Pancreas (tissue), 10 donors: ENCODE measurements at regions not wholly inside any gene's neighbourhood (a gene's known extent, or its start where the extent isn't known, plus 50 kb on each side); places are given as distances from the start of the nearest gene placed in this dataset.

Experiments
- ATAC-seq, 4 donors: fragments of 200-7000 bp; cut with Tn5 transposase; one replicate each; pipeline versions ENCODE4 v1.8.0 to v1.9.1; 2020; ENCODE audit warnings: mild to moderate bottlenecking in 4 of 4, moderate library complexity in 4 of 4
- DNase-seq, 6 donors: peaks; one replicate each; pipeline ENCODE4 v3.0.0-alpha.2; 2020
- FAIRE-seq: peaks from 2 replicates; lab custom pipeline; 2012; peaks lifted over from hg19 to GRCh38; lab: Jason Lieb, UNC
- H3K27ac ChIP-seq, 4 donors: fragments of 200-600 bp; sonication (generic); 1 replicate in 3 of 4; 2 replicates in 1 of 4; pipeline versions ENCODE4 v1.5.0 to v1.8.0; 2020
- H3K27me3 ChIP-seq, 4 donors: fragments of 200-600 bp; one replicate each; pipeline ENCODE4 v1.8.0; 2021
- H3K36me3 ChIP-seq, 3 donors: fragments of 200-600 bp; sonication (generic) in 1 of 3; one replicate each; pipeline versions ENCODE4 v1.5.0 to v1.8.0; 2020 to 2021
- H3K4me1 ChIP-seq, 3 donors: fragments of 200-600 bp; one replicate each; pipeline ENCODE4 v1.8.0; 2021
- H3K4me3 ChIP-seq, 4 donors: fragments of 200-600 bp; sonication (generic) in 2 of 4; one replicate each; pipeline versions ENCODE4 v1.5.0 to v1.8.0; 2020 to 2021
- H3K9me3 ChIP-seq, 4 donors: fragments of 200-600 bp; one replicate each; pipeline ENCODE4 v1.8.0; 2021
- CTCF ChIP-seq, 4 donors: fragments of 200-600 bp; sonication (generic) in 3 of 4; IDR thresholded peaks; one replicate each; pipeline versions ENCODE4 v1.5.0 to v1.8.0; 2021; ENCODE audit warnings: antibody characterized with exemption in 4 of 4
- WGBS, 2 donors: extraction: QIAGEN DNeasy Blood & Tissue Kit; methylation state at CpG; one replicate each; pipeline ENCODE4 v1.1.7; 2013; 5-methylcytosine and 5-hydroxymethylcytosine counted together
- intact Hi-C, 3 donors: fragments of 100-400 bp; cut with DNase I; formaldehyde crosslinking; loops; one replicate each; pipeline versions ENCODE4 v1.11.1 to v1.14.2; 2022
- donor health status: healthy with polysubstance abuse.
- donor health status: DM: no; HTN: no; CAD: no; lungs with moderate emphysema.
- donor health status: DM: no; HTN: no; CAD: no.
- donor health status: control.
- donor health status: control.
- donor health status: Bipolar disorder and iron deficiency.
- donor health status: DM: yes; HTN: yes; CAD: no.
- donor health status: DM: no; HTN: no; CAD: no.
- donor health status: DM: no; HTN: no; CAD: no.
- donor health status: DM: yes; HTN: yes; CAD: no.

- H3K4me3 ChIP-seq: no peak overlapping the region
- no peak overlapping the region for H3K27ac ChIP-seq
- no peak for TF ChIP-seq CTCF (IDR thresholded peaks at IDR 0.05)
- ATAC-seq: no peak
- intact Hi-C loops: no loop called here
- FAIRE-seq: no peak
- H3K4me1 ChIP-seq: no peaks in the 10 kb centered on the region
- DNase-seq: no peak
- H3K36me3 ChIP-seq: no peaks in the 10 kb centered on the region
- no peaks in the 10 kb centered on the region for H3K9me3 ChIP-seq
- H3K27me3 ChIP-seq: no peaks in the 10 kb centered on the region
- WGBS, 2 donors: 25 to 35% methylated on average over 2 of the region's 2 CpGs
Observed at GRCh38 chr6:23212398-23212797, 643.0 kb downstream of the HDGFL1 start.

GRCh38 chr6:23213193-23213592, 643.8 kb downstream of the HDGFL1 start:
- Histone ChIP-seq H3K27ac (no peak overlapping the region), H3K4me3 (no peak overlapping the region), H3K9me3 (no peaks in the 10 kb centered on the region), H3K36me3 (no peaks in the 10 kb centered on the region), H3K27me3 (no peaks in the 10 kb centered on the region), H3K4me1 (no peaks in the 10 kb centered on the region)
- WGBS, 2 donors: 50 to 51% methylated on average over 1 of the region's 1 CpG
- ATAC-seq (no peak), DNase-seq (no peak), FAIRE-seq (no peak)
- no peak for TF ChIP-seq CTCF (IDR thresholded peaks at IDR 0.05)
- intact Hi-C loops: no loop called here

- Histone ChIP-seq H3K4me3 (no peak overlapping the region), H3K4me1 (no peaks in the 10 kb centered on the region), H3K36me3 (no peaks in the 10 kb centered on the region), H3K27ac (no peak overlapping the region), H3K27me3 (no peaks in the 10 kb centered on the region), H3K9me3 (no peaks in the 10 kb centered on the region)
- intact Hi-C loops: no loop called here
- FAIRE-seq: no peak
- DNase-seq: no peak
- TF ChIP-seq CTCF (IDR thresholded peaks at IDR 0.05): no peak
- ATAC-seq: no peak
Observed at GRCh38 chr6:23213651-23214050, 644.3 kb downstream of the HDGFL1 start.

GRCh38 chr6:23218751-23219150, 649.4 kb downstream of the HDGFL1 start:
- Histone ChIP-seq H3K4me1 (no peaks in the 10 kb centered on the region), H3K4me3 (no peak overlapping the region), H3K9me3 (no peaks in the 10 kb centered on the region), H3K36me3 (no peaks in the 10 kb centered on the region), H3K27ac (no peak overlapping the region), H3K27me3 (no peaks in the 10 kb centered on the region)
- intact Hi-C loops: no loop called here
- DNase-seq: no peak
- 5% methylated on average over 1 of the region's 1 CpG for WGBS, 2 donors
- no peak for FAIRE-seq
- no peak for TF ChIP-seq CTCF (IDR thresholded peaks at IDR 0.05)
- no peak for ATAC-seq

- ATAC-seq (no peak), FAIRE-seq (no peak), DNase-seq (no peak)
- no peak overlapping the region for H3K27ac ChIP-seq
- no peaks in the 10 kb centered on the region for H3K36me3 ChIP-seq
- TF ChIP-seq CTCF (IDR thresholded peaks at IDR 0.05): no peak
- no peaks in the 10 kb centered on the region for H3K4me1 ChIP-seq
- 2 to 37% methylated on average over 1 of the region's 1 CpG for WGBS, 2 donors
- H3K4me3 ChIP-seq: no peak overlapping the region
- H3K9me3 ChIP-seq: no peaks in the 10 kb centered on the region
- intact Hi-C loops: no loop called here
- no peaks in the 10 kb centered on the region for H3K27me3 ChIP-seq
Observed at GRCh38 chr6:23222724-23223123, 653.4 kb downstream of the HDGFL1 start.
